OCI-LY7 (cell line): ENCODE measurements at regions not wholly inside any gene's neighbourhood (a gene's known extent, or its start where the extent isn't known, plus 50 kb on each side); places are given as distances from the start of the nearest gene placed in this dataset.

ENCODE experiments used
- BruUV-seq: library from RNA; stranded (reverse); fragments of 400-500 nt; replicated peaks from 2 replicates; lab custom pipeline; 2021; lab: Mats Ljungman, UMichigan
- CTCF ChIA-PET: fragments of 300-600 bp; sonication (Branson Sonifier 250); formaldehyde crosslinking; loops from one replicate; lab custom pipeline; 2022; ENCODE audit warnings: antibody characterized with exemption; ENCODE audit not compliant: unreplicated experiment; lab: Charles Lee
- POLR2A ChIA-PET: fragments of 300-600 bp; sonication (Branson Sonifier 250); formaldehyde crosslinking; loops from one replicate; lab custom pipeline; 2022; ENCODE audit warnings: antibody characterized with exemption; lab: Charles Lee
- DNase-seq: peaks from one replicate; pipeline ENCODE4 v3.0.0-alpha.2; 2015; ENCODE audit warnings: low spot score
- H2AFZ ChIP-seq: fragments of 200-600 bp; sonication (generic), shearing (Covaris generic); 2 replicates; pipeline ENCODE4 v1.6.1; 2014; ENCODE audit warnings: mild to moderate bottlenecking, antibody characterized with exemption, low read length, moderate library complexity
- H3K27ac ChIP-seq: fragments of 200-600 bp; sonication (generic); 2 replicates; pipeline ENCODE4 v1.5.1; 2014; ENCODE audit warnings: mixed run types, low read depth, mild to moderate bottlenecking, moderate library complexity, low read length, inconsistent platforms; ENCODE audit not compliant: poor library complexity, severe bottlenecking
- H3K36me3 ChIP-seq: fragments of 200-600 bp; sonication (generic); 2 replicates; pipeline ENCODE4 v1.6.1; 2014; ENCODE audit warnings: mild to moderate bottlenecking, antibody characterized with exemption, low read length, moderate library complexity, mixed read lengths; ENCODE audit not compliant: insufficient read depth
- H3K4me1 ChIP-seq: fragments of 200-600 bp; sonication (generic); 2 replicates; pipeline ENCODE4 v1.5.1; 2014; ENCODE audit warnings: mild to moderate bottlenecking, low read length; ENCODE audit not compliant: insufficient read depth, poor library complexity, severe bottlenecking
- H3K4me2 ChIP-seq: fragments of 200-600 bp; sonication (generic); 2 replicates; pipeline ENCODE4 v1.6.1; 2014; ENCODE audit warnings: mild to moderate bottlenecking, low read length
- H3K4me3 ChIP-seq: fragments of 200-600 bp; sonication (generic); 2 replicates; pipeline ENCODE4 v1.5.1; 2014; ENCODE audit warnings: mild to moderate bottlenecking, low read depth, low read length; ENCODE audit not compliant: poor library complexity, severe bottlenecking
- H3K79me2 ChIP-seq: fragments of 200-600 bp; sonication (generic); 2 replicates; pipeline ENCODE4 v1.6.1; 2016; ENCODE audit warnings: low read depth, mild to moderate bottlenecking, low read length, moderate library complexity, mixed read lengths; ENCODE audit not compliant: insufficient read depth
- H3K9me2 ChIP-seq: fragments of 200-600 bp; sonication (generic); 2 replicates; pipeline ENCODE4 v1.6.1; 2016; ENCODE audit warnings: mild to moderate bottlenecking, low read length, mixed read lengths; ENCODE audit not compliant: insufficient read depth
- H3K9me3 ChIP-seq: fragments of 200-600 bp; sonication (generic); 2 replicates; pipeline ENCODE4 v1.6.1; 2014; ENCODE audit warnings: mild to moderate bottlenecking, mixed run types, low read length, mixed read lengths
- H4K20me1 ChIP-seq: fragments of 200-600 bp; sonication (generic); 2 replicates; pipeline ENCODE4 v1.6.1; 2014; ENCODE audit warnings: mild to moderate bottlenecking, antibody characterized with exemption, low read length, moderate library complexity, mixed read lengths; ENCODE audit not compliant: insufficient read depth
- CTCF ChIP-seq: fragments of 200-600 bp; sonication (generic); conservative IDR thresholded peaks from 2 replicates; pipeline ENCODE4 v1.5.1; 2014; ENCODE audit warnings: mild to moderate bottlenecking, antibody characterized with exemption, low read length, moderate library complexity, mixed read lengths
- EZH2phosphoT487 ChIP-seq: fragments of 200-600 bp; sonication (generic); IDR thresholded peaks from 2 replicates; pipeline ENCODE4 v1.6.1; 2018; ENCODE audit warnings: low read depth, borderline replicate concordance, mild to moderate bottlenecking, mixed run types, antibody characterized with exemption, low read length, moderate library complexity, mixed read lengths
- intact Hi-C: fragments of 100-400 bp; cut with micrococcal nuclease; formaldehyde crosslinking; loops from one replicate; pipeline ENCODE4 v1.10.0; 2022; ENCODE audit not compliant: unreplicated experiment

- Histone ChIP-seq H3K4me1 (no peaks in the 10 kb centered on the region), H3K27ac (no peak overlapping the region), H3K79me2 (no peaks in the 10 kb centered on the region), H3K4me2 (no peak overlapping the region), H3K36me3 (no peaks in the 10 kb centered on the region), H3K4me3 (no peak overlapping the region), H2AFZ (no peak overlapping the region), H3K9me3 (no peaks in the 10 kb centered on the region), H4K20me1 (no peaks in the 10 kb centered on the region), H3K9me2 (no peaks in the 10 kb centered on the region)
- TF ChIP-seq CTCF: no peak
- no peak for TF ChIP-seq EZH2phosphoT487
- DNase-seq: no peak
- intact Hi-C loops: no loop called here
- BruUV-seq: no TSS peak
- ChIA-PET CTCF (no interaction called here), POLR2A (no interaction called here)
Measured at GRCh38 chr6:50240986-50241385, 191.3 kb upstream of the DEFB112 start.

- Histone ChIP-seq H3K79me2 (no peaks in the 10 kb centered on the region), H3K9me3 (no peaks in the 10 kb centered on the region), H3K4me1 (no peaks in the 10 kb centered on the region), H3K36me3 (no peaks in the 10 kb centered on the region), H3K27ac (no peak overlapping the region), H2AFZ (no peak overlapping the region), H3K4me2 (no peak overlapping the region), H3K4me3 (no peak overlapping the region), H4K20me1 (no peaks in the 10 kb centered on the region), H3K9me2 (no peaks in the 10 kb centered on the region)
- CTCF ChIA-PET: no interaction called here
- POLR2A ChIA-PET: interaction anchor here (0.6 to 0.7 kb wide), 2 partner anchors 25 to 225 kb away, joined by 3 to 4 read pairs; no protein-coding TSS in a partner anchor
- BruUV-seq: no TSS peak
- DNase-seq: no peak
- TF ChIP-seq CTCF: no peak
- intact Hi-C loops: no loop called here
Measured at GRCh38 chr6:50249493-50249892, 199.8 kb upstream of the DEFB112 start.

GRCh38 chr6:50257322-50257721, 207.6 kb upstream of the DEFB112 start:
- intact Hi-C loops: no loop called here
- TF ChIP-seq CTCF (no peak), EZH2phosphoT487 (no peak)

More at GRCh38 chr6:50257322-50257721, 207.6 kb upstream of the DEFB112 start:
- no peaks in the 10 kb centered on the region for H3K36me3 ChIP-seq
- no peaks in the 10 kb centered on the region for H3K4me1 ChIP-seq
- no peak overlapping the region for H3K27ac ChIP-seq
- DNase-seq: no peak
- H2AFZ ChIP-seq: no peak overlapping the region
- H3K79me2 ChIP-seq: no peaks in the 10 kb centered on the region
- H4K20me1 ChIP-seq: no peaks in the 10 kb centered on the region
- CTCF ChIA-PET: no interaction called here
- H3K9me3 ChIP-seq: no peaks in the 10 kb centered on the region
- no peaks in the 10 kb centered on the region for H3K9me2 ChIP-seq
- H3K4me3 ChIP-seq: no peak overlapping the region
- POLR2A ChIA-PET: no interaction called here
- no TSS peak for BruUV-seq
- H3K4me2 ChIP-seq: no peak overlapping the region
